Activated CD4-positive, alpha-beta T cell treated with anti-CD3 and anti-CD28 coated beads, Interleukin-10, Interleukin-2, amounts not matched to agents 100 ng/mL and 50 ng/mL, durations not matched to agents 16 hours and 8 hours (primary cell): ENCODE measurements at regions not wholly inside any gene's neighbourhood (a gene's known extent, or its start where the extent isn't known, plus 50 kb on each side); places are given as distances from the start of the nearest gene placed in this dataset.

Source experiments
- DNase-seq: peaks from one replicate; pipeline ENCODE4 v3.0.0-alpha.2; 2020

- no peak for DNase-seq
These were observed 145.5 kb downstream of the WNT5A start for GRCh38 chr3:55341502-55342031.

DNA sequence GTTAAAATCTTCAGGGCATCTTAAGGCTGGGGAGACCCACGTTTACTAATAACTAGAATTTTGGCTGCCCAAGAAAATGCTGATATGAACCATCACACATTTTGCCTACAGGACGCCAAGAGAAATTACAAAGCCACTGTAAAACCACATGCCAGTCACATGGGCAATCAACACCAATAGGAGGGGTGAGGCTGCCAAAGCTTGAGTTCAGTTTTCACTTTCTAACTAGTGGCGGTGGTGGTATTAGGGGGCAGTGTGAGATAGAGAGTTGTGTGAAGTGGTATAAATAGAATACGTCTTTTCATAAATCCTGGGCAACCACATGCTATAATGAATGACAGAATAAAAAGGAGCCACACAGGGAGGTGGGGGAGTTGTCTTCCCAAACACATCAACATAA, 147.3 kb downstream of the WNT5A start:
- peak; percentile 1 for DNase-seq

DNA sequence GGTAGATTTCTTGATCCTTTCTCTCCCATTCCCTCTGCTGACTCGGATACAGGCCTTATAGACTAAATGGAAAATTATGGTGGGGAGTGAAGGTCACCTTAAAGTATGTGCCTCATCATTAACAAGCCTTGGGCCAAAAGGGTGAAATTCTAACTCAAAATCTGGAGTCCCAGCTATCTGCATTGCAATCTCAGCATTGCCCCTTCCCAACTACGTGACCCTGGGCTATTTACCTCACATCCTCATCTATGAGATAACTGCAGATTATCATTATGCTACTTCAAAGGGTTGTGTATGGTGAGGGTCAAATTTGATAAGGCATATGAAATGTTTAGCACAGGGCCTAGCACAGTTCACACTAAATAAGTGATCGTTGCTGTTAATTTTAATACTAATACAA, 147.7 kb downstream of the WNT5A start:
- no peak for DNase-seq

GRCh38 chr3:55337641-55338180, 149.4 kb downstream of the WNT5A start:
- DNase-seq: no peak

DNA sequence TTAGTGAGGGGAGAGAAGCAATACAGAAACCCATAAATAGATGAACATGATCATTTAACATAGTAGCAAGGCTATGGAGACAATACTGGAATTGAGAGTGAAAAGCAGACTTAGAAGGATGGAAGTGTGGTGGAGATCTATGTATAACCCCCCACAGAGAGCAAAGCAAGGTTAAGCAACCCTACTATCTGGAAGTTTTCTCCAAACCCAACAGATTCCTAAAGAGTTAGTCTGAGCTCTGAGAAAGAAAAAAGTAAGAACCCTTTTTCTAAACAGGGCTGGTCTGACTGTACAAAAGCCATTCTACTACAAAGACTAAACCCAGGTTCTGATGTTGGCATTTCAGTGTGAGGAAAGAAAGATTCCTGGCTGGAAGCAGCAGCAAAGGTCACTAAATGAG, 153.2 kb downstream of the WNT5A start:
- no peak for DNase-seq

GRCh38 chr3:55333046-55333445, 154.1 kb downstream of the WNT5A start:
- DNase-seq: no peak

GRCh38 chr3:55332176-55332575, 154.9 kb downstream of the WNT5A start:
- DNase-seq: no peak

- no peak for DNase-seq
These were observed 155.6 kb downstream of the WNT5A start for GRCh38 chr3:55331524-55331923.

DNA sequence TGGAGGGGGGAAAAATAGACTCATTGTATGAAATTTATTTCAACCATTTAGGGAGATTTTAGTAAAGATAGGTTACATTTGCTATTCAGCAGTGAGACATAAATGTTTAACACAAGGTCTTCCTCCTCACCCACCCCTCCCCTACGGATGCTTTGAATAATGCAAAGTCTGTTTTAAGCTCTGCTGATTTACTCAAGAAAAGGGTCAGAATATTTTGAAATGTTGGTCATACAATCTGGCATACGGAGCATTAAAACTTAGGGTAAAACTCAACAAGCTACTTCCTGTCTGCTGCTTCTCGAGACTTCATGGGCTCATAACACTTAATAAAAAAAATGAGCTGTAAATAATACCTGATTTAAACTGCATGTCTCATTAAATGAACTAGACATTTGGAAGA, 156.3 kb downstream of the WNT5A start:
- no peak for DNase-seq

DNA sequence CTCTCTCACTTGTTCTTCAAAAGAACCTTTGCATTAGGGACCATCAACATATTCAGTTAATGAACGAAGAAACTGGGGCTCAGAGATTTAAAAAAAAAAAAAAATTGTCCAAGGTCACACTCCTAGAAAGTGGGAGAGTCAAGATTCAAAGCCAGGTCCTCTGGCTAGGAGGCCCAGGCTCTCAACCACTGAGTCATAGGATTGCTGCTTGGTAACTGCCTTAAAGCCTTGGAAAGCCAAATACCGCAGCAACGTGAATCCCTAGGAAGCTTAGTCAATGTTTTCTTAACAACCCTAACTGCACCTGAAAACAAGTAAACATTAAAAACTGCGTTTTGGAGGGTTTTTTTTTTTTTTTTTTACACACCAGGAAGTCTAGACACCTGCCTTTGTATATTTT, 156.8 kb downstream of the WNT5A start:
- no peak for DNase-seq

DNA sequence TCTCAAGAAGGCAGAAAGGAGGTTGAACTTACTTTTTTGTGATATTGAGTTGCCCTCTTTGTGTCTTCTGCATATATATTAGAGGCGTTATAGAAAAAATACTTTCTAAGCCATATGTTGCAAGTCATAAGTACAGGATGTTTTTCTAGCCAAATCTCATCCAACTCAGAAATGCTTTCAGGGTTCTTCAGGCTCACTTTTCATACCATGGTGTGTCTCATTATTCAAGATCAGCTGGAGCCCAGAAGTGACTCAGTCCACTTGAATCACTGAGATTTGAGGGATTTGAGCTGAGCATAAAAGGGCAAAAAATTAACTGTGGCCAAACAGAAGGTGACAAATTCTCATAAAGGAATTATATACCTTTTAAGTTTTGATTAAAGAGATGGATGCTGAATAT, 157.3 kb downstream of the WNT5A start:
- no peak for DNase-seq

DNA sequence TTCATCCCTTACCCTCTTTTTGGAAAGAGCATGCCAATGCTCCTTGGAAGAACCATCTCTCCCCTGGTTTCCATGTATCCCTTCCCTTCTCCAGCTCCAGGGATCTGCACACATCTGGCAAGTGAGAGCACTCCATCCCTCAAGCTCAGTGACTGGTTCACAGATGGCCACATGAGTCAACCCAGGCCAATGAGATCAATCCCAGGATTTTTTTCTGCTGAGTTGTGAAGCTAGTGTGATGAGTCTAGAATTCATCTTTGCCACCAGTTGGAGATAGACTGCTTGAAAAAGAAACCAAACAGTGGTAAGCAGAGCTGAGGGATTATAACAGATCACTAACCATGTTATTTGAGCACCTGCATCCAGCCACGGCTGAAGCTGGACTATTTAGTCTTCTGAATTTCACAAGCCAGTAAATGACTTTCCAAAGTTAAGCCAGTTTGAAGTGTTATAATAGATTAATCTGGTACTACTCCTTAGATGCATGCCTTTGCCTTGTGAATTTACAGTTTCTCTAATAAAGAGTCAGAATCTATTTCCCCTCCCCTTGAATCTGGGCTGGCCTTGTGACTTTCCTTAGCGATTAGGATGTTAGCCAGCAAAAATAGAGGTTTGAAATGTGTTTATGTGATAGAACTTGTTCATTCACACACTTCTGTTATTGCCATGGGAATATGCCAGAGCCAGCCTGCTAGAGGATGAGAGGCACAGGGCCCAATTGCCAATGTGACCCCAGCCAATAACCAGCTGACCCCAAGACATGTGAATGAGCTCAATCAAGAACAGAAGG, 159.8 kb downstream of the WNT5A start:
- no peak for DNase-seq

DNA sequence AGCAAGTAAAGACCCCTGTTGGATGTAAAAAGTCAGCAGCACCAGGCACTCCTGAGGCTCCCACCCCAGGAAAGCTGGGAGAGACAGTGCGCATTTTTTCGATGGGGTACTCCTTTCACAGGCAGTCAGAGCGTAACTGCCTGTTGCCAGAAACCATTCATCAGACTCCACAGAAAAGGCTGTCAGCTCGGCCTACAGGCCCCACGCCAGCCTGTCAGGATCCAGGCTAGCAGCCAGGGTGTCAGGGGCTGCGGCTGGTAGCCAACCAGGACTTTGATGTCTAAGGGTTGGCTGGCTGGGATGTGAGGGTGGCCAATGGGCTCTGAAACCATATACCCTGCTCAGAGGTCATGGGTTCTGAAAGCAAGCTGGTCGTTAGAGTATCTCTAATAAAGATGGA, 164.5 kb downstream of the WNT5A start:
- no peak for DNase-seq

DNA sequence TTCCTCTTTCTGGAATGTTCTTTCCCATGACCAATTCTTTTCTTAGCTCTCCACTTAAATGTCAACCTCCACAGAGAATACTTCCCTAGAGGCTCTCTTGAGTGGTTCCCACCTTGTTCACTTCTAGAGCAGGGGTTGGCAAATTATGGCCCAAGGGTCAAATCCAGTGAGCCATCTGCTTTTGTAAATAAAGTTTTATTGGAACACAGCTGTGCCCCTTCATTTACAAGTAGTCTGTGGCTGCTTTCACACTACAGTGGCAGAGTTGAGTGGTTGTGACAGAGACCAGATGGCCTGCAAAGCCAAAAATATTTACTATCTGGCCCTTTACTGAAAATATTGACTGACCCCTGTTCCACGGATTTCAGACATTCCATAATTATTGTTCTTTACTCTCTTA, 166.2 kb downstream of the WNT5A start:
- DNase-seq: no peak

DNA sequence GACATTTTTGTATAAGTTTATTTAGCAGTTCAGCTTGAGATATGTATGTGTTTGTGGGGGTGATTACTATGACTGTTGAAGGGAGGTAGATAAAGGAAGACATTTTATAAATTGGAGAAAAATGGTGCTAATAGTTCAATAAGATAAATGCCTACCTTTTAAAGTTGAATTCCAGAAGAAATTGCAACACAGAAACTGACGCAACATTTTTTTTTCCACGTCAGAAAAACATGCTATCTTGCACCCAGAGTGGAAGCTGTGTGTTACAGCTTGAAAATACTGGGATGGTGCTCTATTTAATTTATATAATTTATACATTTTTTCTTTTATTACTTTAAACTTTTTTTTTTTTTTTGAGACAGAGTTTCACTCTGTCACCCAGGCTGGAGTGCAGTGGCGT, 171.7 kb downstream of the WNT5A start:
- DNase-seq: no peak

- no peak for DNase-seq
These were observed 173.4 kb downstream of the WNT5A start for GRCh38 chr3:55313666-55314065.

- DNase-seq: no peak
These were observed 177.8 kb downstream of the WNT5A start for GRCh38 chr3:55309336-55309735.

GRCh38 chr3:55307622-55308021, 179.5 kb downstream of the WNT5A start:
- DNase-seq: no peak

DNA sequence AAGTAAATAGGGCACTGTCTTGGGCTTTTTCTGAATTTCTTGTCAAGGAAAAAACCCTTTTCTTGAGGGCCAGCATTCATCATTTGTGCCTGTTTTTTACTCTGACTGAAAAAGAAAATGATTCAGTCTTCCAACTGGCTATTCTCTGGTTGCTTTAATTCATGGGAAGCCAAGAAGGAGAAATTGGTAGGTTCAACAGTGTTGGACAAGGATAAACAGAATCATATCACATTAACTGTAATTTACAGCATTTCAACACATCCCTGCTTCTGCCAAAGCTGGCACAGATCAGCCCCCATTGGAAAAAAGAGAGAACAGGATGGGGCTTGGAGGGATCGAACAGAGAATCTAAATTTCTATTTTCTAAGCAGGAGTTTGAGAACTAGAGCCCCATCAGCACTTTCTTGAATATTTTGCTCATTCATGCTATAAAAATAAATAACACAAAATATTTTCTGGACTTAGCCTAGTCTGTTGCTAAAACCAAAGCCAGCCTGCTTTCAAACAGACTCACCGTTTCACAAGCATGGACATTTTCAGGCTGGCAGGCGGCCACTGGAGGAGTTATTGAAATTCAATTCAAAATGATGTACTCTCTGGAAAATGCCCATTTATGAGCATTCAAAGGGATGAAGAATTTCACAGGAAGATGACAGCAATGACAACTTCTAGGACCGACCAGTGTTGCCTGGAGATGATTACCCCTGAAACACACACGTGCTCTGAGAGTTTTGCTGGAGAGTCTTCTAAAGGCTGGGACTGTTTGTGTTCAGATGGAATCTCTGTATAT, 181.2 kb downstream of the WNT5A start:
- no peak for DNase-seq

DNA sequence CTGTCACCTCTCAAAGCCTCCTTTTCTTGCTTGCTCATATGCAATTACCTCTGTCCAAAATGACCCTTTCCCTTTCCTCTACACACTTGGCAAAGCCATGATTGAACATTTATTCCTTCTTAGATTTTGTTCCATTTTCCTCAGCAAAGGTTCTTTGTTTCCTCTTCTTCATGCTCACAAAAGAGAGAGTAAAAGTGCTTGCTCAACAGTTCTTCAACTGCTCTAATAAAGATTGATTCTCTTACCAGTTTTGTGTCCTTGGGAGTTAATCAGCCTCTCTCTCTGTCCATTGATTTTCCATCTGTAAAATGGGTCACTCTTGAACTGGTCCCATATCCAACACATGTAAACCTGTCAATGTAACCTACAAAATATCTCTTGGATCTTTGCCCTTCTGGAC, 186.4 kb downstream of the WNT5A start:
- DNase-seq: no peak

GRCh38 chr3:55297706-55298105, 189.4 kb downstream of the WNT5A start:
- no peak for DNase-seq

- no peak for DNase-seq
These were observed 189.9 kb downstream of the WNT5A start for GRCh38 chr3:55297245-55297644.

- DNase-seq: no peak
These were observed 190.3 kb downstream of the WNT5A start for GRCh38 chr3:55296791-55297190.

DNA sequence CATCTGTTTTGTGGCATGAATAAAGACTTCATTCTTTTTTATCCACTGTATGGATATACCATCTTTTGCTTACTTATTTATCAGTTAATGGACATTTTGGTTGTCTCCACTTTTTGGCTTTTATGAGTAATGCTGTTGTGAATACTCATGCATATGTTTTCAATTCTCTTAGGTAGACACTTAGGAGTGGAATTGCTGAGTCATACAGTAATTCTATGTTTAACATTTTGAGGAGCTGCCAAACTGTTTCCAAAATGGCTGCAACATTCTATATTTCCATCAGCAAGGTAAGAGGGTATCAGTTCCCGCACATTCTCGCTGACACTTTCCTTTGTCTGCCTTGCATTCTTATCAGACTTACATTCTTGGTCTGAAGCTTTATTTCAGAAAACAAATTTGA, 191.1 kb downstream of the WNT5A start:
- DNase-seq: no peak
